ENCODE measurements at regions not wholly inside any gene's neighbourhood (a gene's known extent, or its start where the extent isn't known, plus 50 kb on each side); places are given as distances from the start of the nearest gene placed in this dataset.

GRCh38 chr16:61289141-61289540, 747.1 kb downstream of the CDH8 start:
- no peaks in the 10 kb centered on the region for H3K36me3 ChIP-seq
- no peak for TF ChIP-seq POLR2A (IDR thresholded peaks at IDR 0.05)
- no peak for TF ChIP-seq CTCF (IDR thresholded peaks at IDR 0.05)
- no peak for TF ChIP-seq EP300 (IDR thresholded peaks at IDR 0.05)
- H3K4me1 ChIP-seq (ENCODE audit: insufficient read depth): no peaks in the 10 kb centered on the region
- intact Hi-C loops (cut with DNase I): no loop called here
- no peaks in the 10 kb centered on the region for H3K9me3 ChIP-seq
- no peaks in the 10 kb centered on the region for H3K27me3 ChIP-seq
- no peak overlapping the region for H3K4me3 ChIP-seq
- WGBS, 3 donors: 76% methylated on average over 2 of the region's 2 CpGs
- no peak for DNase-seq
- H3K27ac ChIP-seq: no peak overlapping the region

- Histone ChIP-seq H3K4me3 (no peak overlapping the region), H3K4me1 (ENCODE audit: insufficient read depth) (no peaks in the 10 kb centered on the region), H3K36me3 (no peaks in the 10 kb centered on the region), H3K27me3 (no peaks in the 10 kb centered on the region), H3K9me3 (no peaks in the 10 kb centered on the region), H3K27ac (no peak overlapping the region)
- 82 to 86% (median 82%) methylated on average over 2 of the region's 2 CpGs for WGBS, 3 donors
- TF ChIP-seq EP300 (IDR thresholded peaks at IDR 0.05) (no peak), CTCF (IDR thresholded peaks at IDR 0.05) (no peak), POLR2A (IDR thresholded peaks at IDR 0.05) (no peak)
- no peak for DNase-seq
- intact Hi-C loops (cut with DNase I): no loop called here
Measured at GRCh38 chr16:61277849-61278248, 758.4 kb downstream of the CDH8 start.

- WGBS, 3 donors: 87 to 91% (median 90%) methylated on average over 5 of the region's 5 CpGs
- H3K9me3 ChIP-seq: no peaks in the 10 kb centered on the region
- TF ChIP-seq EP300 (IDR thresholded peaks at IDR 0.05) (no peak), POLR2A (IDR thresholded peaks at IDR 0.05) (no peak), CTCF (IDR thresholded peaks at IDR 0.05) (no peak)
- H3K27me3 ChIP-seq: no peaks in the 10 kb centered on the region
- H3K4me1 ChIP-seq (ENCODE audit: insufficient read depth): no peaks in the 10 kb centered on the region
- intact Hi-C loops (cut with DNase I): no loop called here
- no peak for DNase-seq
- H3K27ac ChIP-seq: no peak overlapping the region
- H3K36me3 ChIP-seq: no peaks in the 10 kb centered on the region
- no peak overlapping the region for H3K4me3 ChIP-seq
Measured at GRCh38 chr16:61274211-61274610, 762.0 kb downstream of the CDH8 start.

GRCh38 chr16:61270726-61271125, 765.5 kb downstream of the CDH8 start:
- no peak overlapping the region for H3K4me3 ChIP-seq
- TF ChIP-seq CTCF (IDR thresholded peaks at IDR 0.05) (no peak), POLR2A (IDR thresholded peaks at IDR 0.05) (no peak), EP300 (IDR thresholded peaks at IDR 0.05) (no peak)
- H3K27ac ChIP-seq: no peak overlapping the region
- H3K9me3 ChIP-seq: no peaks in the 10 kb centered on the region
- no peaks in the 10 kb centered on the region for H3K27me3 ChIP-seq
- intact Hi-C loops (cut with DNase I): no loop called here
- H3K36me3 ChIP-seq: no peaks in the 10 kb centered on the region
- DNase-seq: no peak
- no peaks in the 10 kb centered on the region for H3K4me1 ChIP-seq (ENCODE audit: insufficient read depth)

GRCh38 chr16:61263400-61263799, 772.8 kb downstream of the CDH8 start:
- Histone ChIP-seq H3K27ac (no peak overlapping the region), H3K9me3 (no peaks in the 10 kb centered on the region), H3K4me3 (no peak overlapping the region), H3K4me1 (ENCODE audit: insufficient read depth) (no peaks in the 10 kb centered on the region), H3K36me3 (no peaks in the 10 kb centered on the region), H3K27me3 (no peaks in the 10 kb centered on the region)
- 34 to 73% (median 57%) methylated on average over 1 of the region's 1 CpG for WGBS, 3 donors
- DNase-seq: no peak
- TF ChIP-seq POLR2A (IDR thresholded peaks at IDR 0.05): no peak
- TF ChIP-seq CTCF (IDR thresholded peaks at IDR 0.05): no peak
- TF ChIP-seq EP300 (IDR thresholded peaks at IDR 0.05): no peak
- intact Hi-C loops (cut with DNase I): no loop called here

Measured in ovary (tissue), 7 donors.